AG08396 (cell line): ENCODE measurements at regions not wholly inside any gene's neighbourhood (a gene's known extent, or its start where the extent isn't known, plus 50 kb on each side); places are given as distances from the start of the nearest gene placed in this dataset.
"Not testable (repeated sequence)": the region's sequence is repeated elsewhere in the genome, so short reads cannot be mapped to it uniquely, and the experiment has no call there.

ENCODE experiments used
- DNase-seq: peaks from one replicate; pipeline ENCODE4 v3.0.0; 2012; ENCODE audit warnings: low spot score, mixed read lengths

- peak; percentile 56 for DNase-seq
These were observed 150.6 kb upstream of the ZC3H12A start for GRCh38 chr1:37323486-37324377.

GRCh38 chr1:37325010-37325409, 149.4 kb upstream of the ZC3H12A start:
- no peak for DNase-seq

- DNase-seq: no peak
These were observed 148.6 kb upstream of the ZC3H12A start for GRCh38 chr1:37325509-37326437.

- DNase-seq: no peak
These were observed 142.3 kb upstream of the ZC3H12A start for GRCh38 chr1:37332126-37332525.

GRCh38 chr1:37338658-37339057, 135.7 kb upstream of the ZC3H12A start:
- no peak for DNase-seq

GRCh38 chr1:37342736-37343135, 131.6 kb upstream of the ZC3H12A start:
- no peak for DNase-seq

GRCh38 chr1:37347104-37347649, 127.2 kb upstream of the ZC3H12A start:
- DNase-seq: no peak

- no peak for DNase-seq
These were observed 120.5 kb upstream of the ZC3H12A start for GRCh38 chr1:37353871-37354270.

GRCh38 chr1:37354876-37355650, 119.3 kb upstream of the ZC3H12A start:
- no peak for DNase-seq

GRCh38 chr1:37358992-37359391, 115.4 kb upstream of the ZC3H12A start:
- no peak for DNase-seq

GRCh38 chr1:37360011-37360410, 114.4 kb upstream of the ZC3H12A start:
- DNase-seq: no peak

GRCh38 chr1:37362594-37363385, 111.6 kb upstream of the ZC3H12A start:
- no peak for DNase-seq

GRCh38 chr1:37363535-37363934, 110.8 kb upstream of the ZC3H12A start:
- DNase-seq: no peak

GRCh38 chr1:37368665-37369315, 105.6 kb upstream of the ZC3H12A start:
- DNase-seq: not testable (repeated sequence)

- no peak for DNase-seq
These were observed 102.1 kb upstream of the ZC3H12A start for GRCh38 chr1:37372302-37372701.

GRCh38 chr1:37372711-37373110, 101.7 kb upstream of the ZC3H12A start:
- DNase-seq: no peak

- no peak for DNase-seq
These were observed 101.0 kb upstream of the ZC3H12A start for GRCh38 chr1:37373413-37373812.

GRCh38 chr1:37380546-37380945, 93.8 kb upstream of the ZC3H12A start:
- not testable (repeated sequence) for DNase-seq

GRCh38 chr1:37387854-37388253, 86.5 kb upstream of the ZC3H12A start:
- no peak for DNase-seq

GRCh38 chr1:37389327-37389726, 85.1 kb upstream of the ZC3H12A start:
- DNase-seq: no peak
